CD4-positive, alpha-beta T cell (primary cell): ENCODE measurements at regions not wholly inside any gene's neighbourhood (a gene's known extent, or its start where the extent isn't known, plus 50 kb on each side); places are given as distances from the start of the nearest gene placed in this dataset.

Experiments used
- ATAC-seq: fragments of 200-7000 bp; cut with Tn5 transposase; one replicate; pipeline ENCODE4 v1.10.0; 2022; ENCODE audit warnings: mild to moderate bottlenecking; ENCODE audit not compliant: poor library complexity
- CTCF ChIA-PET: fragments of 350-600 bp; sonication (Branson Sonifier 250); formaldehyde crosslinking; loops from one replicate; lab custom pipeline; 2021; ENCODE audit warnings: antibody characterized with exemption, inconsistent platforms; lab: Charles Lee
- POLR2A ChIA-PET: fragments of 350-600 bp; sonication (Branson Sonifier 250); formaldehyde crosslinking; loops from one replicate; lab custom pipeline; 2021; ENCODE audit warnings: antibody characterized with exemption, inconsistent platforms; lab: Charles Lee
- DNase-seq, 14 experiments: peaks; one replicate each; pipeline ENCODE4 v3.0.0-alpha.2; 2013 to 2020; ENCODE audit warnings: mixed read lengths in 2 of 14
- H3K27ac ChIP-seq, 2 donors: one replicate each; pipeline versions ENCODE4 v1.5.1 to v1.7.0; 2013; ENCODE audit warnings: low read length in 2 of 2, low read depth in 1 of 2, mild to moderate bottlenecking in 1 of 2
- H3K27me3 ChIP-seq, 2 experiments: 1 replicate in 1 of 2; 2 replicates in 1 of 2; pipeline versions ENCODE4 v1.6.1 to v1.7.0; 2013; ENCODE audit warnings: low read length in 2 of 2, control low read depth in 1 of 2, mild to moderate bottlenecking in 1 of 2, moderate library complexity in 1 of 2; ENCODE audit not compliant: insufficient read depth in 2 of 2, control insufficient read depth in 1 of 2
- H3K36me3 ChIP-seq: one replicate; pipeline ENCODE4 v1.6.1; 2013; ENCODE audit warnings: low read length, control low read depth; ENCODE audit not compliant: insufficient read depth
- H3K4me1 ChIP-seq: one replicate; pipeline ENCODE4 v1.6.1; 2013; ENCODE audit warnings: low read length, control low read depth; ENCODE audit not compliant: insufficient read depth
- H3K4me3 ChIP-seq: one replicate; pipeline ENCODE4 v1.5.1; 2013; ENCODE audit warnings: mild to moderate bottlenecking, low read length, moderate library complexity
- H3K9me3 ChIP-seq, 2 experiments: 1 replicate in 1 of 2; 2 replicates in 1 of 2; pipeline versions ENCODE4 v1.6.1 to v1.7.0; 2013; ENCODE audit warnings: low read length in 2 of 2, mild to moderate bottlenecking in 2 of 2, control low read depth in 1 of 2, moderate library complexity in 1 of 2; ENCODE audit not compliant: control insufficient read depth in 1 of 2, insufficient read depth in 1 of 2
- H3K27ac Mint-ChIP-seq: one replicate; pipeline ENCODE4 v1.8.0; 2020; ENCODE audit warnings: mixed read lengths
- H3K27me3 Mint-ChIP-seq: one replicate; pipeline ENCODE4 v1.8.0; 2021; ENCODE audit warnings: mixed read lengths
- H3K36me3 Mint-ChIP-seq: one replicate; pipeline ENCODE4 v1.8.0; 2021; ENCODE audit warnings: low read depth, mixed read lengths
- H3K4me1 Mint-ChIP-seq: one replicate; pipeline ENCODE4 v1.8.0; 2021; ENCODE audit warnings: low read depth, mixed read lengths
- H3K4me3 Mint-ChIP-seq: one replicate; pipeline ENCODE4 v1.8.0; 2020; ENCODE audit warnings: mild to moderate bottlenecking, mixed read lengths
- H3K9me3 Mint-ChIP-seq: one replicate; pipeline ENCODE4 v1.8.0; 2020; ENCODE audit warnings: mixed read lengths
- intact Hi-C, 2 experiments: fragments of 100-400 bp; cut with DNase I in 1 of 2; cut with micrococcal nuclease in 1 of 2; formaldehyde crosslinking; loops; one replicate each; pipeline versions ENCODE4 v1.15.1 to v1.9.0; 2023 to 2025; cut with DNase I, micrococcal nuclease
- TF ChIP-seq, protein P1 (sequence below): fragments of 200-600 bp; IDR thresholded peaks from one replicate; pipeline ENCODE4 v1.8.0; 2022; ENCODE audit warnings: antibody characterized with exemption, mild to moderate bottlenecking

DNA sequence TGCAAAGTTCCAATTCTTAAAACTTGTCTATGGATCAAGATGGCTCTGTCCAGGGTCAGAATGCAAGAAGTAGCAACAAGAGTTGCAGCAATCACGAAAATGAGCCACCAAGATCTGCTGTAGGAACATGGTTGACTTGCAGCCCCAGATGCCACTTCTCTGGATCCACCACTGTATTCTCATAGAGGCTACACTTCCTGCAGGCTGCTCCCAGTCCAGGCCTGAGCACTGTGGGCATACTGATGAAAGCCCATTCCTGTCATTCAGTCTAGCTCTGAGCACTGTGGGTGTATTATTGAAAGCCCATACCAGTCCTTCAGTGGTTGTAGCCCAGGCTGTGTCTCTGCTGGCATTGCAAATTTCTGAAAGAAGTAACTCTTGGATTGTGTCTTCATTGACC lies 213.9 kb upstream of the AGAP1 start:
- Mint-ChIP-seq H3K27me3 (peaks cover 8% of the 10 kb centered on the region), H3K4me3 (no peak overlapping the region), H3K4me1 (no peaks in the 10 kb centered on the region), H3K27ac (no peak overlapping the region), H3K9me3 (no peaks in the 10 kb centered on the region), H3K36me3 (no peaks in the 10 kb centered on the region)
- no peaks in the 10 kb centered on the region for H3K27me3 ChIP-seq
- ATAC-seq (no peak), DNase-seq (no peak)
- no peak overlapping the region for H3K4me3 ChIP-seq
- no peak overlapping the region for H3K27ac ChIP-seq
- ChIA-PET CTCF (no interaction called here), POLR2A (no interaction called here)
- no peaks in the 10 kb centered on the region for H3K4me1 ChIP-seq
- TF ChIP-seq, protein P1, sequence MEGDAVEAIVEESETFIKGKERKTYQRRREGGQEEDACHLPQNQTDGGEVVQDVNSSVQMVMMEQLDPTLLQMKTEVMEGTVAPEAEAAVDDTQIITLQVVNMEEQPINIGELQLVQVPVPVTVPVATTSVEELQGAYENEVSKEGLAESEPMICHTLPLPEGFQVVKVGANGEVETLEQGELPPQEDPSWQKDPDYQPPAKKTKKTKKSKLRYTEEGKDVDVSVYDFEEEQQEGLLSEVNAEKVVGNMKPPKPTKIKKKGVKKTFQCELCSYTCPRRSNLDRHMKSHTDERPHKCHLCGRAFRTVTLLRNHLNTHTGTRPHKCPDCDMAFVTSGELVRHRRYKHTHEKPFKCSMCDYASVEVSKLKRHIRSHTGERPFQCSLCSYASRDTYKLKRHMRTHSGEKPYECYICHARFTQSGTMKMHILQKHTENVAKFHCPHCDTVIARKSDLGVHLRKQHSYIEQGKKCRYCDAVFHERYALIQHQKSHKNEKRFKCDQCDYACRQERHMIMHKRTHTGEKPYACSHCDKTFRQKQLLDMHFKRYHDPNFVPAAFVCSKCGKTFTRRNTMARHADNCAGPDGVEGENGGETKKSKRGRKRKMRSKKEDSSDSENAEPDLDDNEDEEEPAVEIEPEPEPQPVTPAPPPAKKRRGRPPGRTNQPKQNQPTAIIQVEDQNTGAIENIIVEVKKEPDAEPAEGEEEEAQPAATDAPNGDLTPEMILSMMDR: no peak
- H3K9me3 ChIP-seq: no peaks in the 10 kb centered on the region
- intact Hi-C loops: no loop called here
- no peaks in the 10 kb centered on the region for H3K36me3 ChIP-seq

DNA sequence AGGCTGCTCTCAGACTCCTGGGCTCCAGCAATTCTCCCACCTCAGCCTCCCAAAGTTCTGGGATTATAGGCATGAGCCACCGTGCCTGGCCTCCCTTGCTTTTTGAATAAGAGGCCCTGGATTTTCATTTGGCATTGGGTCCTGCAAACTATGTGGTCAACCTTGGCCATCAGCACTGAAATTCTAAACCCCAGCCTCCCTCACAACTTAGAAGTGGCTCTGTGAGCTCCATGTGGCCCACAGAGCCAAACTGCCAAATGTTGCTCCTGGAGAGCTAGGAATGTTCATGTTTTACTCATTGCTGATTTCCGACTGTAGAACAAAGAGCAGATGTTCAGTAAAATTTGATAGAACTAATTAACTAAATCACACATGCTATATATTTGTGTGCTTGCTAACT lies 210.6 kb upstream of the AGAP1 start:
- Histone ChIP-seq H3K36me3 (no peaks in the 10 kb centered on the region), H3K4me1 (no peaks in the 10 kb centered on the region), H3K27me3 (peaks cover 0 to 9% of the 10 kb centered on the region in 2 experiments), H3K9me3 (no peaks in the 10 kb centered on the region), H3K4me3 (no peak overlapping the region), H3K27ac (no peak overlapping the region)
- Mint-ChIP-seq H3K27ac (no peak overlapping the region), H3K27me3 (peaks cover 18% of the 10 kb centered on the region), H3K4me3 (no peak overlapping the region), H3K36me3 (no peaks in the 10 kb centered on the region), H3K4me1 (no peaks in the 10 kb centered on the region), H3K9me3 (no peaks in the 10 kb centered on the region)
- POLR2A ChIA-PET: no interaction called here
- intact Hi-C loops: no loop called here
- no peak for DNase-seq
- CTCF ChIA-PET: no interaction called here
- no peak for ATAC-seq
- TF ChIP-seq, protein P1: no peak

DNA sequence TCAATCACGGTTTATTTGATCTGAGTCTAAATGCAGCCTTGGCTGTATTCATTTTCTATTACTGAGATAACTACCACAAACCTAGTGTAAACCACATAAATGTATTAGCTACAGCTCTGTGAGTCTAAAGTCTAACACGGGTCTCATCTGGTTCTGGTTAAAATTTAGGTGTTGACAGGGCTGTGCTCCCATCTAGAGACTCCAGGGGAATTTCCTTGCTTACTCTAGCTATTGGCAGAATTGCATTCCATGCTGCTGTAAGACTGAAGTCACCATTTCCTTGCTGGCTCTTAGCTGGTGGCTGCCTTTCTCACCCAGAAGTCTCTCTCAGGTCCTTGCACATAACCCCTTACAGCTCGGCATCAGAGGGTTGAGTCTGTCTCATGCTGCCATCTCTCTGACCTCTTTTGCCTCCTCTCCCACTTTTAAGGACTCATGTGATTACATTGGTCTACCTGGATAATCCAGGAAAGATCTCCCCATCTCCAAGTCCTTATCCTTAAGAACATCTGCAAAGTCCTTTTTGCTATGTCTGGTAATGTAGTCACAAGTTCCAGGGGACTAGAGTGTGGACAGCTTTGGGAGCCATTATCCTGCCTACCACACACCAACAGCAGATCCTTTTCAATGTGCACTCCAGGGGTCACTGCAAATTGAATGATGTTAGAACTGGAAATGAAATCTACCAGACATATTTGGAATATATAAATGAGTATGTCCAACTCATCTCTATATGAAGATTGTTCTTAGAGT lies 207.0 kb upstream of the AGAP1 start:
- no peak overlapping the region for H3K27ac Mint-ChIP-seq
- no peaks in the 10 kb centered on the region for H3K4me1 Mint-ChIP-seq
- H3K27me3 Mint-ChIP-seq: peaks cover 31% of the 10 kb centered on the region

More for the DNA sequence above, 207.0 kb upstream of the AGAP1 start:
- no peaks in the 10 kb centered on the region for H3K9me3 Mint-ChIP-seq
- Histone ChIP-seq H3K9me3 (no peaks in the 10 kb centered on the region), H3K27me3 (peaks cover 0 to 9% of the 10 kb centered on the region in 2 experiments), H3K27ac (no peak overlapping the region), H3K36me3 (no peaks in the 10 kb centered on the region), H3K4me1 (no peaks in the 10 kb centered on the region), H3K4me3 (no peak overlapping the region)
- DNase-seq: no peak
- CTCF ChIA-PET: no interaction called here
- no peaks in the 10 kb centered on the region for H3K36me3 Mint-ChIP-seq
- no peak for ATAC-seq
- POLR2A ChIA-PET: no interaction called here
- H3K4me3 Mint-ChIP-seq: no peak overlapping the region
- intact Hi-C loops: no loop called here
- TF ChIP-seq, protein P1: no peak
